Tibial nerve (tissue), 4 donors: ENCODE measurements at regions not wholly inside any gene's neighbourhood (a gene's known extent, or its start where the extent isn't known, plus 50 kb on each side); places are given as distances from the start of the nearest gene placed in this dataset.

ENCODE experiments used
- DNase-seq, 2 donors: peaks; one replicate each; pipeline ENCODE4 v3.0.0-alpha.2; 2019; ENCODE audit warnings: low spot score in 2 of 2
- H3K27ac ChIP-seq, 4 donors: fragments of 200-600 bp; sonication (generic) in 3 of 4; one replicate each; pipeline ENCODE4 v1.5.1; 2017 to 2019; ENCODE audit warnings: mild to moderate bottlenecking in 1 of 4
- H3K27me3 ChIP-seq, 2 donors: fragments of 200-600 bp; sonication (generic) in 1 of 2; one replicate each; pipeline versions ENCODE4 v1.5.1 to v1.6.0; 2017 to 2019
- H3K36me3 ChIP-seq, 3 donors: fragments of 200-600 bp; sonication (generic); one replicate each; pipeline ENCODE4 v1.5.1; 2018 to 2019
- H3K4me1 ChIP-seq, 4 donors: fragments of 200-600 bp; sonication (generic) in 3 of 4; one replicate each; pipeline ENCODE4 v1.5.1; 2017 to 2019
- H3K4me3 ChIP-seq, 4 donors: fragments of 200-600 bp; sonication (generic) in 3 of 4; one replicate each; pipeline ENCODE4 v1.5.1; 2017 to 2019; ENCODE audit warnings: mild to moderate bottlenecking in 1 of 4, moderate library complexity in 1 of 4
- H3K9me3 ChIP-seq, 4 donors: fragments of 200-600 bp; sonication (generic) in 3 of 4; one replicate each; pipeline ENCODE4 v1.5.1; 2017 to 2019
- EP300 ChIP-seq, 2 donors: sonication (generic); formaldehyde crosslinking; IDR thresholded peaks; one replicate each; pipeline ENCODE4 v1.6.1; 2017; ENCODE audit warnings: antibody characterized with exemption in 2 of 2, mild to moderate bottlenecking in 1 of 2
- POLR2A ChIP-seq, 2 donors: fragments of 450-650 bp; IDR thresholded peaks; one replicate each; pipeline ENCODE4 v1.6.1; 2017; ENCODE audit warnings: antibody characterized with exemption in 2 of 2, mild to moderate bottlenecking in 2 of 2, moderate library complexity in 2 of 2
- WGBS, 2 donors: methylation state at CpG; one replicate each; pipeline ENCODE4 v1.1.5; 2018; 5-methylcytosine and 5-hydroxymethylcytosine counted together
- TF ChIP-seq, protein P1 (sequence below), 5 experiments: fragments of 200-600 bp in 3 of 5; fragments of 450-650 bp in 2 of 5; sonication (generic) in 3 of 5; IDR thresholded peaks; one replicate each; pipeline ENCODE4 v1.5.1; 2016 to 2019; ENCODE audit warnings: antibody characterized with exemption in 5 of 5, mild to moderate bottlenecking in 3 of 5, moderate library complexity in 2 of 5

DNA sequence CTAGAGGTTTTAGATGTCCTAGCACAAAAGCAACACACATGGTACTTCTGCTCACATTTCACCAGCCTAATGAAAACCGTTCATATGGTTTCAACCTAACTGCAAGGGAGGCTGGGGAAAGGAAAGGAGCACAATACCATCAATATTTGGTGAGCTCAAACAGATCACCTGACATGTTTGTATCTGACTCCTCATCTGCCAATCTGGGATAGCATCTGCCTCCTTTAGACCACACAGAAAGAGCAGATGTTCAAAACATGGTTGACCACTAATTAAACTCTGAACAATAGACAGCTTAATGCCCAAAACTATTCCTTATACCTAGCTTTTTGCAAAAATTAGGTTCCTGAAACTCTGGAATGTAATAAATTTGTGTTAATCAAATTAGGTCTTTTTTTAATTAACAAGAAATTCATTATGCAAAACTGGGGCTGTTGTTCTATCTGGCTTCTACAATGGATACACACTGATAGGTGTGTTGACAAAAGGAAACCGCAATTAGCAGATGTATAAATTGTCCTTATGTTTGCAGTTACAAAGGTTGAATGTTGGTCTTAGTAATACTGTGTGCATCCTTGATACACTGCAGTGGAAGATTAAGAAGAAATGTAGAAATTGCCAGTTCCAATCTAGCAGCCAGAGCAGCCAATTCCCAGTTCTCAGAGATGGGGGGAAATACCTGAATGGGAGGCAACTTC, 89.3 kb downstream of the DUSP6 start:
- TF ChIP-seq, protein P1, sequence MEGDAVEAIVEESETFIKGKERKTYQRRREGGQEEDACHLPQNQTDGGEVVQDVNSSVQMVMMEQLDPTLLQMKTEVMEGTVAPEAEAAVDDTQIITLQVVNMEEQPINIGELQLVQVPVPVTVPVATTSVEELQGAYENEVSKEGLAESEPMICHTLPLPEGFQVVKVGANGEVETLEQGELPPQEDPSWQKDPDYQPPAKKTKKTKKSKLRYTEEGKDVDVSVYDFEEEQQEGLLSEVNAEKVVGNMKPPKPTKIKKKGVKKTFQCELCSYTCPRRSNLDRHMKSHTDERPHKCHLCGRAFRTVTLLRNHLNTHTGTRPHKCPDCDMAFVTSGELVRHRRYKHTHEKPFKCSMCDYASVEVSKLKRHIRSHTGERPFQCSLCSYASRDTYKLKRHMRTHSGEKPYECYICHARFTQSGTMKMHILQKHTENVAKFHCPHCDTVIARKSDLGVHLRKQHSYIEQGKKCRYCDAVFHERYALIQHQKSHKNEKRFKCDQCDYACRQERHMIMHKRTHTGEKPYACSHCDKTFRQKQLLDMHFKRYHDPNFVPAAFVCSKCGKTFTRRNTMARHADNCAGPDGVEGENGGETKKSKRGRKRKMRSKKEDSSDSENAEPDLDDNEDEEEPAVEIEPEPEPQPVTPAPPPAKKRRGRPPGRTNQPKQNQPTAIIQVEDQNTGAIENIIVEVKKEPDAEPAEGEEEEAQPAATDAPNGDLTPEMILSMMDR (IDR thresholded peaks at IDR 0.05): no peak
- TF ChIP-seq POLR2A (IDR thresholded peaks at IDR 0.05) (no peak), EP300 (IDR thresholded peaks at IDR 0.05) (no peak)
- Histone ChIP-seq H3K27ac (no peak overlapping the region), H3K4me1 (no peaks in the 10 kb centered on the region), H3K36me3 (no peaks in the 10 kb centered on the region), H3K4me3 (no peak overlapping the region), H3K9me3 (peaks cover 0 to 5% (median 0%) of the 10 kb centered on the region in 4 donors), H3K27me3 (no peaks in the 10 kb centered on the region)
- WGBS, 2 donors: 95 to 96% methylated on average over 2 of the region's 2 CpGs
- DNase-seq: no peak

DNA sequence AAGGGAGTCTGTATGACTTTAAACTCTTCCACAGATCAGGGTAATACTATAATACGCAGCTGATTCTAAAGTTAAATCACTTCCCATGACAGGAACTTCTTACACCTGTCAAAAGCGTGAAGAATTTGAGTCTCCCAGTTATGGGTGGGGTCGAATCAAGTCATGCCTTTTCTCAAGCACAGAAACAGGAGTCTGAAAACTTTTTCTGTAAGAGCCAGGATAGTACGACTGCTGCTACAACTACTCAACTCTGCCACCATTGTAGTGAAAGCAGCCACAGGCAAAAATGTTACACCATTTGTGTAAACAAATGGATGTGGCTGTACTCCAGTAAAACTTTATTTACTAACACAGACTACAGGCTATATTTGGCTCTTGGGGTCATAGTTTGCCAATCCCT, 90.3 kb downstream of the DUSP6 start:
- H3K27me3 ChIP-seq: no peaks in the 10 kb centered on the region
- WGBS, 2 donors: 70 to 73% methylated on average over 4 of the region's 4 CpGs
- H3K4me3 ChIP-seq: no peak overlapping the region
- peaks cover 0 to 6% (median 0%) of the 10 kb centered on the region in 4 donors for H3K9me3 ChIP-seq
- no peaks in the 10 kb centered on the region for H3K4me1 ChIP-seq
- DNase-seq: no peak
- TF ChIP-seq POLR2A (IDR thresholded peaks at IDR 0.05) (no peak), EP300 (IDR thresholded peaks at IDR 0.05) (no peak)
- TF ChIP-seq, protein P1 (IDR thresholded peaks at IDR 0.05): no peak
- H3K36me3 ChIP-seq: no peaks in the 10 kb centered on the region
- H3K27ac ChIP-seq: no peak overlapping the region

DNA sequence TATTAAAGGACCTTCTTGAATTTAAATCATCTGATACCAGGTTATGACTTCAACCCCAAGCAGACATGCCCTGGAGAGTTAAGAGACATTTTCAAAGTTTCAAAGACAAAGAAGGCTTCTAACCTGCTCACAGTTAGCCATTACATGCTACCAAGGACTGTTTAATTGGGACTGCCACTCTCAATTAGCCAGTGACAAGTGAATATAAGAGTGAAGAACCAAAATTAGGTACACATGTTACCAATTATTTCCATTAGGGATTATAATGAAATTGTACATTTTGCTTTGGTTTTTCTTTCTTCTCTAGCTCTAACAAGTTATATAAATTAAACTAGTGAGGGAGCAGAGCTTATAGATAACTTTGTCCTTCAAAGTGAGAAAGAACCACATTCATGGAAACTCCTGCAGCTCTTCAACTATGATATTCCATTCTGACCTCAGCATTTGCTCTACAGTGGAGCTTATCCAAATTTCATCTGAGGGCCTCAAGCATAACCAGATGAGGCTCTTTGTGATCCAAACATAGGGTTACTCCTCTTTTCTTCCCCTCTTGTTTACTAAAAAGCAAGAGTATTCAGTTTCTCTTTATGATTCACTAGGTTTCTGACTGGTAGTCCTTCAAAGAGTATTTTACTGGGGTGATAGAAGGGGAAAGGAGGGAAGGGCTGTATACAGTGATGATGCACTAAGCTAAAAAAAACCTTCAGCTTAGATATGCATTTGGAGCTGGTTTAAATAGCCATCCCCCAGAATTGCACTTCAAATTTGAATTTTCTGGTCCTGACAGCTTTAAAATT, 91.3 kb downstream of the DUSP6 start:
- H3K4me1 ChIP-seq: no peaks in the 10 kb centered on the region
- DNase-seq: no peak
- no peak overlapping the region for H3K4me3 ChIP-seq
- no peaks in the 10 kb centered on the region for H3K27me3 ChIP-seq
- peaks cover 0 to 6% (median 0%) of the 10 kb centered on the region in 4 donors for H3K9me3 ChIP-seq
- no peak for TF ChIP-seq EP300 (IDR thresholded peaks at IDR 0.05)
- TF ChIP-seq, protein P1 (IDR thresholded peaks at IDR 0.05): no peak
- TF ChIP-seq POLR2A (IDR thresholded peaks at IDR 0.05): no peak
- no peak overlapping the region for H3K27ac ChIP-seq
- H3K36me3 ChIP-seq: no peaks in the 10 kb centered on the region

DNA sequence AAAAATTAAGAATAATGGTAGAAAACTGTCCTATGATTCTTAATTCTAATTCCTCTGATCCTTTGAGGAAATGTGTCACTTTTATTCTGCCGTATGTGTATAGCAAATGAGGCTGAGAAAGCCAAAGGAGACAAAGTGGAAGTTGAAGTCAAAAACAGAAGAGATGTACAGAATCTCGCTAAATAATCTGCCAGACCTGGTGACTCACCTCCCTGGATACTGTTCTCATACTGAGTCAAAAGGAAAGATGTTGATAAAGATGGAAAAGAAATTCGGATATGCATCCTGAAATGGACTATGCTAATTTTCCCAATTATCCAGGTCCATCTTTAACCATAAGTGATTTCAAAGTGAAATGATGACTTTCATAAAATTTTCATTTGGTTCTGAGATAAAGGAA, 92.5 kb downstream of the DUSP6 start:
- Histone ChIP-seq H3K36me3 (no peaks in the 10 kb centered on the region), H3K27ac (no peak overlapping the region), H3K4me1 (no peaks in the 10 kb centered on the region), H3K27me3 (no peaks in the 10 kb centered on the region), H3K4me3 (no peak overlapping the region), H3K9me3 (peaks cover 0 to 6% (median 0%) of the 10 kb centered on the region in 4 donors)
- TF ChIP-seq EP300 (IDR thresholded peaks at IDR 0.05): no peak
- TF ChIP-seq, protein P1 (IDR thresholded peaks at IDR 0.05): no peak
- no peak for TF ChIP-seq POLR2A (IDR thresholded peaks at IDR 0.05)
- WGBS, 2 donors: 75 to 76% methylated on average over 3 of the region's 3 CpGs
- no peak for DNase-seq
